ENCODE measurements at regions not wholly inside any gene's neighbourhood (a gene's known extent, or its start where the extent isn't known, plus 50 kb on each side); places are given as distances from the start of the nearest gene placed in this dataset.

DNA sequence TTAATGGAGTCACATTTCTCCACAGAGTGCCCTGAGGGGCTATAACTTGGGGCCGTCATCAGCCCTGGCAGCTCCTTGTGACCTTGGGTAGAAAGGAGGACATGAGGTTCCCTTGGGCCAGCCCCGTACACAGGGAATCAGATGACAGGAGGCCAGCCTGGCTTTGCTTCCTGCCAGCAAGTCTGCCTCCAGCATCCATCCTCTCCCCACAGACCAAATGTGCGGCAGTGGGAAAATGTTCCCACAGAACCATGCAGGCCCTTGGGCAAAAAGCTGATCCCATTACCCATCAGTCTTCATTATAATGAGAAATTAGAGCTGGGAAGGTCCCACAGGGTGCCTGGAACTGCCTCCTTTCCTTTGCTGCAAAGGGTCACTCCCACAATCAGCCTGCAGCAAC is 908.3 kb downstream of the GRID1 start:
- H3K27ac Mint-ChIP-seq: no peak overlapping the region
- intact Hi-C loops (cut with micrococcal nuclease): no loop called here
- no peaks in the 10 kb centered on the region for H3K4me1 Mint-ChIP-seq
- peaks cover 0 to 2% (median 0%) of the 10 kb centered on the region in 11 donors for H3K9me3 Mint-ChIP-seq
- POLR2A ChIA-PET: no interaction called here
- H3K27me3 Mint-ChIP-seq: peaks cover 0 to 16% (median 6%) of the 10 kb centered on the region in 5 donors
- no peaks in the 10 kb centered on the region for H3K4me1 ChIP-seq (ENCODE audit: control insufficient read depth in 2 of 2, insufficient read depth in 2 of 2, low read length in 2 of 2)
- ATAC-seq (no peak), DNase-seq (no peak)
- H3K9me3 ChIP-seq (ENCODE audit: control insufficient read depth in 2 of 3, low read length in 3 of 3): no peaks in the 10 kb centered on the region
- CTCF ChIA-PET: interaction anchor here (0.8 kb wide), 1 partner anchor 26 kb away, joined by 3 read pairs; no protein-coding TSS in a partner anchor
- H3K36me3 ChIP-seq (ENCODE audit: control insufficient read depth in 2 of 3, insufficient read depth in 3 of 3, low read length in 3 of 3): no peaks in the 10 kb centered on the region
- no peak overlapping the region for H3K4me3 Mint-ChIP-seq
- H3K27ac ChIP-seq (ENCODE audit: low read depth, low read length): no peak overlapping the region
- H3K36me3 Mint-ChIP-seq: no peaks in the 10 kb centered on the region
- no peaks in the 10 kb centered on the region for H3K27me3 ChIP-seq (ENCODE audit: control insufficient read depth in 2 of 2, insufficient read depth in 2 of 2, low read length in 2 of 2)
- no peak overlapping the region for H3K4me3 ChIP-seq (ENCODE audit: low read length)

DNA sequence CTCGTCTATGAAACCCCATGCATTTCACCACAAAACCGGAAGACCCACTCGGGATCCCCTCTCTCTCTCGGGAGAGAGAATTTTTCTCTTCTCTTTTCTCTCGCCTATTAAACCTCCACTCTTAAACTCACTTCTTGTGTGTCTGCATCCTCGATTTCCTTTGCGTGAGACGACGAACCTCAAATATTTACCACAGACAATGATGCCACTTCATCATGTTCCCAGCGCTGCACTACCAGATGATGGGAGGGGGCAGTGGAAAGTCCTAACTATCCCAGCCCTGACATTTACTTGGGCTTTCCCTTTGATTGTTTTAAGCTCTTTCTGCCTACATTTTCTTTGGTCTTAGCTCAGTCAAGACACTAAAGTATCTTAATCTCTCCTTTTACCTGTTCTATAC is 906.7 kb downstream of the GRID1 start:
- Mint-ChIP-seq H3K36me3 (no peaks in the 10 kb centered on the region), H3K27me3 (peaks cover 0 to 23% (median 11%) of the 10 kb centered on the region in 5 donors), H3K4me1 (no peaks in the 10 kb centered on the region), H3K9me3 (peaks cover 0 to 10% (median 0%) of the 10 kb centered on the region in 11 donors), H3K27ac (no peak overlapping the region), H3K4me3 (no peak overlapping the region)
- intact Hi-C loops (cut with micrococcal nuclease): no loop called here
- DNase-seq (no peak), ATAC-seq (no peak)
- H3K27me3 ChIP-seq (ENCODE audit: control insufficient read depth in 2 of 2, insufficient read depth in 2 of 2, low read length in 2 of 2): no peaks in the 10 kb centered on the region
- H3K36me3 ChIP-seq (ENCODE audit: control insufficient read depth in 2 of 3, insufficient read depth in 3 of 3, low read length in 3 of 3): no peaks in the 10 kb centered on the region
- H3K27ac ChIP-seq (ENCODE audit: low read depth, low read length): no peak overlapping the region
- ChIA-PET CTCF (no interaction called here), POLR2A (interaction anchor here (0.6 kb wide), 1 partner anchor 13 kb away, joined by 5 read pairs; no protein-coding TSS in a partner anchor)
- H3K9me3 ChIP-seq (ENCODE audit: control insufficient read depth in 2 of 3, low read length in 3 of 3): no peaks in the 10 kb centered on the region
- no peak overlapping the region for H3K4me3 ChIP-seq (ENCODE audit: low read length)
- H3K4me1 ChIP-seq (ENCODE audit: control insufficient read depth in 2 of 2, insufficient read depth in 2 of 2, low read length in 2 of 2): no peaks in the 10 kb centered on the region

DNA sequence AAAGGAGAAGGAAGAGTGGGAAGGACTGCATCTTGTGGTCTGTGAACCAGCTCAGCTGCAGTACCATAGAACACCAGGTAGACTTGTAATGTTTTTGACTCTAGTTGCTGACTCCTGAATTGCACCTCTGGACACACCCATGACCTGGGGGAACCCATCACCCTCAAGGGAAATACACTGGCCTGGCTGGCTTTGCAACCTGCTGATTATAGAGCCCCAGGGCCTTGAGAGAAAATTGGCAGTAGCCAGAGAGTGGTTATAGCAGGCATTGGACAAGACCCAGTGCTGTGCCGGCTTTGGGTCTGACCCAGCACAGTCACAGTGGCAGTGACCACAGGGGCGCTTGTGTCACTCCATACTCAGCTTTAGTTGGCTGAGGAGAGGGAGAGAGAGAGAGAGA is 902.3 kb downstream of the GRID1 start:
- no peaks in the 10 kb centered on the region for H3K4me1 ChIP-seq (ENCODE audit: control insufficient read depth in 2 of 2, insufficient read depth in 2 of 2, low read length in 2 of 2)
- H3K4me3 ChIP-seq (ENCODE audit: low read length): no peak overlapping the region
- H3K9me3 ChIP-seq (ENCODE audit: control insufficient read depth in 2 of 3, low read length in 3 of 3): no peaks in the 10 kb centered on the region
- no peaks in the 10 kb centered on the region for H3K27me3 ChIP-seq (ENCODE audit: control insufficient read depth in 2 of 2, insufficient read depth in 2 of 2, low read length in 2 of 2)
- ChIA-PET POLR2A (no interaction called here), CTCF (no interaction called here)
- Mint-ChIP-seq H3K27ac (no peak overlapping the region), H3K4me3 (no peak overlapping the region), H3K9me3 (peaks cover 0 to 22% (median 2%) of the 10 kb centered on the region in 11 donors), H3K4me1 (no peaks in the 10 kb centered on the region), H3K27me3 (peaks cover 0 to 29% (median 11%) of the 10 kb centered on the region in 5 donors), H3K36me3 (no peaks in the 10 kb centered on the region)
- H3K27ac ChIP-seq (ENCODE audit: low read depth, low read length): no peak overlapping the region
- no peaks in the 10 kb centered on the region for H3K36me3 ChIP-seq (ENCODE audit: control insufficient read depth in 2 of 3, insufficient read depth in 3 of 3, low read length in 3 of 3)
- no peak for ATAC-seq
- intact Hi-C loops (cut with micrococcal nuclease): no loop called here
- DNase-seq: no peak

DNA sequence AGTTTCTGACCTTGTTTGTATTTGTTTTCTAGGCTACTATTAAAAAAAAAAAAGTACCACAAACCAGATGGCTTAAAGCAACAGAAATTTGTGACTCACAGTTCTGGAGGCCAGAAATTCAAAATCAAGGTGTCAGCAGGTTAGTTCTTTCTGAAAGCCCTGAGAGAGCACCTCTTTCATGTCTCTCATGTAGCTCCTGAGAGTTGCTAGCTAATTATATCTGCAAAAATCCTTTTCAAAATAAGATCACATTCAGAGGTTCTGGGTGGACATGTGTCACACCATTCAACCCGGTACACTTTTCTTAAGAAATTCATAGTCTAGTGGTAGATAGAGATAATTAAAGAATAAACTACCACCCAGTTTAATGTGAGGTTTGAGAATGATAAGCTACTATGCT is 888.6 kb downstream of the GRID1 start:
- no peaks in the 10 kb centered on the region for H3K4me1 Mint-ChIP-seq
- H3K9me3 Mint-ChIP-seq: peaks cover 0 to under 1% (median 0%) of the 10 kb centered on the region in 11 donors
- H3K4me3 Mint-ChIP-seq: no peak overlapping the region
- no peaks in the 10 kb centered on the region for H3K4me1 ChIP-seq (ENCODE audit: control insufficient read depth in 2 of 2, insufficient read depth in 2 of 2, low read length in 2 of 2)
- DNase-seq (no peak), ATAC-seq (no peak)
- ChIA-PET POLR2A (no interaction called here), CTCF (no interaction called here)
- H3K36me3 ChIP-seq (ENCODE audit: control insufficient read depth in 2 of 3, insufficient read depth in 3 of 3, low read length in 3 of 3): no peaks in the 10 kb centered on the region
- H3K27ac ChIP-seq (ENCODE audit: low read depth, low read length): no peak overlapping the region
- H3K27ac Mint-ChIP-seq: no peak overlapping the region
- peaks cover 0 to 6% (median 0%) of the 10 kb centered on the region in 5 donors for H3K27me3 Mint-ChIP-seq
- intact Hi-C loops (cut with micrococcal nuclease): no loop called here
- no peaks in the 10 kb centered on the region for H3K27me3 ChIP-seq (ENCODE audit: control insufficient read depth in 2 of 2, insufficient read depth in 2 of 2, low read length in 2 of 2)
- H3K9me3 ChIP-seq (ENCODE audit: control insufficient read depth in 2 of 3, low read length in 3 of 3): no peaks in the 10 kb centered on the region
- H3K36me3 Mint-ChIP-seq: no peaks in the 10 kb centered on the region
- no peak overlapping the region for H3K4me3 ChIP-seq (ENCODE audit: low read length)

DNA sequence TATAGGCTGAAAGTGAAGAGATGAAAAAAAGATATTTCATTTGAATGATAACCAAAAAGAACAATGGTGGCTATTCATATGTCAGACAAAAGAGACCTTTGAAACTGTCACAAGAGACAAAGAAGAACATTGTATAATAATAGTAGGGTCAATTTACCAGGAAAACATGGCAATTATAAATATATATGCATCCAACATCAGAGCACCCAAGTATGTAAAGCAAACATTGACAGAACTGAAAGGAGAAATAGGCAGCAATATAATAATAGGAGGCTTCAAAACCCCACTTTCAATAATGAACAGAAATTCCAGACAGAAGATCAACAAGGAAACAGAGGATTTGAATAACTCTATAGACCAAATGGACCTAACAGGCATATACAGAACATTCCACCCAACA is 876.2 kb downstream of the GRID1 start:
- Histone ChIP-seq H3K27ac (ENCODE audit: low read depth, low read length) (no peak overlapping the region), H3K9me3 (ENCODE audit: control insufficient read depth in 2 of 3, low read length in 3 of 3) (no peaks in the 10 kb centered on the region), H3K36me3 (ENCODE audit: control insufficient read depth in 2 of 3, insufficient read depth in 3 of 3, low read length in 3 of 3) (no peaks in the 10 kb centered on the region), H3K4me1 (ENCODE audit: control insufficient read depth in 2 of 2, insufficient read depth in 2 of 2, low read length in 2 of 2) (no peaks in the 10 kb centered on the region), H3K27me3 (ENCODE audit: control insufficient read depth in 2 of 2, insufficient read depth in 2 of 2, low read length in 2 of 2) (no peaks in the 10 kb centered on the region), H3K4me3 (ENCODE audit: low read length) (no peak overlapping the region)
- ATAC-seq (no peak), DNase-seq (no peak)
- H3K36me3 Mint-ChIP-seq: no peaks in the 10 kb centered on the region
- POLR2A ChIA-PET: no interaction called here
- intact Hi-C loops (cut with micrococcal nuclease): no loop called here
- H3K27me3 Mint-ChIP-seq: peaks cover 1 to 23% (median 6%) of the 10 kb centered on the region in 5 donors
- H3K27ac Mint-ChIP-seq: no peak overlapping the region
- CTCF ChIA-PET: no interaction called here
- peaks cover 0 to 1% (median 0%) of the 10 kb centered on the region in 7 donors for H3K4me1 Mint-ChIP-seq
- H3K9me3 Mint-ChIP-seq: peaks cover 0 to 4% (median 0%) of the 10 kb centered on the region in 11 donors
- H3K4me3 Mint-ChIP-seq: no peak overlapping the region

DNA sequence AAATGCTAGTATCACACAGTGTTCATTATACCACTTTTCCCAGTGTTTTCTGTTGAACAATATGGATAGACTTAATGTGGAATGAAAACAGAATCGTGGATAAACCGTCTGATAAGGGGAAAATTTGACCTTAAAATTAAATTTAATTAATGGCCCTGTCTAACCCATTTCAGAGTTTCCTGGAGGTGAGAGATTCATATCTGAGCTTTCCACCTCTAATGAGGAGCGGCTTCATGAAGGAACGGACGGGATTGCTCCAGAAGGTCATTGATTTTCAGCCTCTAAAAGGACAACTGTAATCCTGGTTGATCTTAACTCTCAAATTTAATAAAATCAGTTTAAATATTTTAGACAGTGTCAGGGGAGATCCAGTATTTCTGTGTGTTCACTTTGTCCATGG is 874.9 kb downstream of the GRID1 start:
- no peaks in the 10 kb centered on the region for H3K9me3 Mint-ChIP-seq
- H3K4me1 Mint-ChIP-seq: peaks cover 0 to 1% (median 0%) of the 10 kb centered on the region in 7 donors
- H3K36me3 Mint-ChIP-seq: no peaks in the 10 kb centered on the region
- no peak overlapping the region for H3K4me3 Mint-ChIP-seq
- no peak for ATAC-seq
- Histone ChIP-seq H3K4me1 (ENCODE audit: control insufficient read depth in 2 of 2, insufficient read depth in 2 of 2, low read length in 2 of 2) (no peaks in the 10 kb centered on the region), H3K36me3 (ENCODE audit: control insufficient read depth in 2 of 3, insufficient read depth in 3 of 3, low read length in 3 of 3) (no peaks in the 10 kb centered on the region), H3K4me3 (ENCODE audit: low read length) (no peak overlapping the region), H3K9me3 (ENCODE audit: control insufficient read depth in 2 of 3, low read length in 3 of 3) (no peaks in the 10 kb centered on the region), H3K27me3 (ENCODE audit: control insufficient read depth in 2 of 2, insufficient read depth in 2 of 2, low read length in 2 of 2) (no peaks in the 10 kb centered on the region), H3K27ac (ENCODE audit: low read depth, low read length) (no peak overlapping the region)
- CTCF ChIA-PET: no interaction called here
- POLR2A ChIA-PET: no interaction called here
- no peak for DNase-seq
- intact Hi-C loops (cut with micrococcal nuclease): no loop called here
- H3K27ac Mint-ChIP-seq: no peak overlapping the region
- peaks cover 1 to 15% (median 6%) of the 10 kb centered on the region in 5 donors for H3K27me3 Mint-ChIP-seq

DNA sequence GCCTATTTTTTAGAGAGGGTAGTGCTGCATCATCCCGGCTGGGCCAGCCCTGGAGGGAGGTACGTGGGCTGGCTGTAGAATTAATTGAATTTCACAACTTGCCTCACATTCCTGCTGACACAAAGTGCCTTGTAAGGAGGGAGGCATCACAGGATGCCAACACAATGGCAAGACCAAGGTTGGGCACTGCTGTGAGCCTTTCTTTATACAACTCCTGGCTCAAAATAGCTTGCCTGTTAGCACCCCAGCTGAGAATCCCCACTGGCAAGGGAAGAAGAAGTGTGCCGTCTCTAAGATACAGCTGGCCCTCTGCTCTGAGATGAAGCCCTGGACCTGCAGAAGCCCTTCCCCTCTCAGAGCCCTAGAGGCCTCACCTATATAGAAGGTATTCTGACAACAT is 873.9 kb downstream of the GRID1 start:
- H3K4me3 Mint-ChIP-seq: no peak overlapping the region

More for the DNA sequence above, 873.9 kb downstream of the GRID1 start:
- peaks cover 0 to 15% (median under 1%) of the 10 kb centered on the region in 5 donors for H3K27me3 Mint-ChIP-seq
- ChIA-PET POLR2A (no interaction called here), CTCF (no interaction called here)
- Histone ChIP-seq H3K4me3 (ENCODE audit: low read length) (no peak overlapping the region), H3K27me3 (ENCODE audit: control insufficient read depth in 2 of 2, insufficient read depth in 2 of 2, low read length in 2 of 2) (no peaks in the 10 kb centered on the region), H3K27ac (ENCODE audit: low read depth, low read length) (no peak overlapping the region), H3K36me3 (ENCODE audit: control insufficient read depth in 2 of 3, insufficient read depth in 3 of 3, low read length in 3 of 3) (no peaks in the 10 kb centered on the region), H3K9me3 (ENCODE audit: control insufficient read depth in 2 of 3, low read length in 3 of 3) (no peaks in the 10 kb centered on the region), H3K4me1 (ENCODE audit: control insufficient read depth in 2 of 2, insufficient read depth in 2 of 2, low read length in 2 of 2) (no peaks in the 10 kb centered on the region)
- H3K4me1 Mint-ChIP-seq: peaks cover 0 to 1% (median 0%) of the 10 kb centered on the region in 7 donors
- DNase-seq (no peak), ATAC-seq (no peak)
- intact Hi-C loops (cut with micrococcal nuclease): no loop called here
- H3K27ac Mint-ChIP-seq: no peak overlapping the region
- no peaks in the 10 kb centered on the region for H3K36me3 Mint-ChIP-seq
- no peaks in the 10 kb centered on the region for H3K9me3 Mint-ChIP-seq

All from naive thymus-derived CD4-positive, alpha-beta T cell (primary cell).